Tibial nerve (tissue), 4 donors: ENCODE measurements at regions not wholly inside any gene's neighbourhood (a gene's known extent, or its start where the extent isn't known, plus 50 kb on each side); places are given as distances from the start of the nearest gene placed in this dataset.

Source experiments
- CTCF ChIP-seq, 5 experiments: fragments of 200-600 bp in 3 of 5; fragments of 450-650 bp in 2 of 5; sonication (generic) in 3 of 5; IDR thresholded peaks; one replicate each; pipeline ENCODE4 v1.5.1; 2016 to 2019; ENCODE audit warnings: antibody characterized with exemption in 5 of 5, mild to moderate bottlenecking in 3 of 5, moderate library complexity in 2 of 5
- EP300 ChIP-seq, 2 donors: sonication (generic); formaldehyde crosslinking; IDR thresholded peaks; one replicate each; pipeline ENCODE4 v1.6.1; 2017; ENCODE audit warnings: antibody characterized with exemption in 2 of 2, mild to moderate bottlenecking in 1 of 2
- POLR2A ChIP-seq, 2 donors: fragments of 450-650 bp; IDR thresholded peaks; one replicate each; pipeline ENCODE4 v1.6.1; 2017; ENCODE audit warnings: antibody characterized with exemption in 2 of 2, mild to moderate bottlenecking in 2 of 2, moderate library complexity in 2 of 2

DNA sequence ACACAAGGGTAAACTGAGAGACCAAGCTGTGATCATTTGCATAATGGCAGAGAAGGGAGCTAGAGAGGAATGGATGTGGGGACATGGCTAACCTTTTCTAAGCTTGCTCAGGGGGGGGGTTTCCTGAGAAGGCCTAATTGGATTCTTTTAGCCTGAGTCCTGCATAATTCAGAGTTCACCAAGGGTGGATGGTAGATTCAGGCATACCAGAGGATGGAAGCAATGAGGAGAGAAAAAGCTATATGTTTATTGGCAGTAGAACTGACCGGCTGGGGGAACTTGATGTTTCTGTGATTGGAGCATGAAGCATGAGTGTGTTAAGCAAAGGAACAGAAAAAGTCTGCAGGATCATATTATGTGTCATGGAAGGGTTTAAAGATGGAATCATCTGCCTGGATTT, 65.9 kb upstream of the KLF12 start:
- TF ChIP-seq POLR2A (IDR thresholded peaks at IDR 0.05) (no peak), CTCF (IDR thresholded peaks at IDR 0.05) (no peak), EP300 (IDR thresholded peaks at IDR 0.05) (no peak)
